ENCODE measurements at regions not wholly inside any gene's neighbourhood (a gene's known extent, or its start where the extent isn't known, plus 50 kb on each side); places are given as distances from the start of the nearest gene placed in this dataset.

DNA sequence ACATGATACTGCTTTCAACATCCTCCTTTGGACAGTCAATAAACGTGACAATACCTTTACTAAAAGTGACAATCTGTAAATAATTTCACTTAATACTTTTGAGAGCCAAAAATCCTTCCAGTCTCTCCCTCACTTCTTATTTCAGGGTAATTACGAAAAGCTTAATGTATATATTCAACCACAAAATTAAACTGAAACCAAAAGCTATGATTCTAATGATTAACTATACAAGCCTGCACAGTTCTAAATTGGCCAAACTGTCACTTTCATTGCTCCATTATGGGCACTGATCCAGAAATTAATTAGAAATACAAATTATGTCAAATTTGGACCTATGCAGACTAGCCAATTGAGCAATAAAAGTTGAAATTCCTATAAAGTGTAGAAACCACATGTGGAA is 696.5 kb upstream of the MIS18BP1 start:
- TF ChIP-seq, protein P1, sequence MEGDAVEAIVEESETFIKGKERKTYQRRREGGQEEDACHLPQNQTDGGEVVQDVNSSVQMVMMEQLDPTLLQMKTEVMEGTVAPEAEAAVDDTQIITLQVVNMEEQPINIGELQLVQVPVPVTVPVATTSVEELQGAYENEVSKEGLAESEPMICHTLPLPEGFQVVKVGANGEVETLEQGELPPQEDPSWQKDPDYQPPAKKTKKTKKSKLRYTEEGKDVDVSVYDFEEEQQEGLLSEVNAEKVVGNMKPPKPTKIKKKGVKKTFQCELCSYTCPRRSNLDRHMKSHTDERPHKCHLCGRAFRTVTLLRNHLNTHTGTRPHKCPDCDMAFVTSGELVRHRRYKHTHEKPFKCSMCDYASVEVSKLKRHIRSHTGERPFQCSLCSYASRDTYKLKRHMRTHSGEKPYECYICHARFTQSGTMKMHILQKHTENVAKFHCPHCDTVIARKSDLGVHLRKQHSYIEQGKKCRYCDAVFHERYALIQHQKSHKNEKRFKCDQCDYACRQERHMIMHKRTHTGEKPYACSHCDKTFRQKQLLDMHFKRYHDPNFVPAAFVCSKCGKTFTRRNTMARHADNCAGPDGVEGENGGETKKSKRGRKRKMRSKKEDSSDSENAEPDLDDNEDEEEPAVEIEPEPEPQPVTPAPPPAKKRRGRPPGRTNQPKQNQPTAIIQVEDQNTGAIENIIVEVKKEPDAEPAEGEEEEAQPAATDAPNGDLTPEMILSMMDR (IDR thresholded peaks at IDR 0.05), result no peak
- TF ChIP-seq POLR2A (IDR thresholded peaks at IDR 0.05) (no peak), POLR2AphosphoS5 (IDR thresholded peaks at IDR 0.05; ENCODE audit: insufficient read depth in 1 of 2, low read depth in 1 of 2) (no peak)
